ENCODE measurements at regions not wholly inside any gene's neighbourhood (a gene's known extent, or its start where the extent isn't known, plus 50 kb on each side); places are given as distances from the start of the nearest gene placed in this dataset.

DNA sequence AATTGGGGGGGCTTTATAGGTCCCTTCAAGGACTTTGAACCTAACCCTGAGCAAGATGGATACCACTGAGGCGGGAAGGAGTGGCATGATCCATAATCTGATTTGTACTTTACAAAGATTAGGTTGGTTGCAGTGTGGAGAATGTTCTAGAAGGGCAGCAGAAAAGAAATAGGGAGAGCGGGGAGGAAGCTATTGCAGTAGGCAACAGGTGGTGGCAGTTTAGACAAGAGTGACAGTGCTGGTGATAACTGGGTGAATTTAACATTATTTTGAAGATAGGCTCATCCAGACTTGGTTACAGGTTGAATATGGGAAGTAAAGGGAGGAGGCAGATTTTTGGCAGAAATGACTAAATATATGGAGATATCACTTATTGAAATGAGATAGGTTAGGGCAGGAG, 179.9 kb upstream of the CADM1 start:
- H3K27me3 ChIP-seq (ENCODE audit: control insufficient read depth in 2 of 2, insufficient read depth in 2 of 2, low read length in 2 of 2), result peaks cover 8 to 21% of the 10 kb centered on the region in 2 donors
- intact Hi-C loops (cut with micrococcal nuclease), result no loop called here
- H2AFZ ChIP-seq (ENCODE audit: insufficient read depth, low read depth, low read length, poor library complexity, severe bottlenecking), result no peak overlapping the region
- Mint-ChIP-seq H3K4me3 (peak overlapping the region in 1 of 2 donors; percentile 0), H3K4me1 (no peaks in the 10 kb centered on the region), H3K27me3 (ENCODE audit: low read depth in 3 of 3) (peaks cover 25 to 40% (median 34%) of the 10 kb centered on the region in 3 donors), H3K36me3 (no peaks in the 10 kb centered on the region), H3K9me3 (peaks cover 0 to 8% (median 3%) of the 10 kb centered on the region in 7 donors), H3K27ac (no peak overlapping the region)
- H3K27ac ChIP-seq (ENCODE audit: low read depth in 1 of 2, low read length in 2 of 2), result no peak overlapping the region
- no peaks in the 10 kb centered on the region for H4K20me1 ChIP-seq (ENCODE audit: insufficient read depth, low read length)
- TF ChIP-seq, protein P1, sequence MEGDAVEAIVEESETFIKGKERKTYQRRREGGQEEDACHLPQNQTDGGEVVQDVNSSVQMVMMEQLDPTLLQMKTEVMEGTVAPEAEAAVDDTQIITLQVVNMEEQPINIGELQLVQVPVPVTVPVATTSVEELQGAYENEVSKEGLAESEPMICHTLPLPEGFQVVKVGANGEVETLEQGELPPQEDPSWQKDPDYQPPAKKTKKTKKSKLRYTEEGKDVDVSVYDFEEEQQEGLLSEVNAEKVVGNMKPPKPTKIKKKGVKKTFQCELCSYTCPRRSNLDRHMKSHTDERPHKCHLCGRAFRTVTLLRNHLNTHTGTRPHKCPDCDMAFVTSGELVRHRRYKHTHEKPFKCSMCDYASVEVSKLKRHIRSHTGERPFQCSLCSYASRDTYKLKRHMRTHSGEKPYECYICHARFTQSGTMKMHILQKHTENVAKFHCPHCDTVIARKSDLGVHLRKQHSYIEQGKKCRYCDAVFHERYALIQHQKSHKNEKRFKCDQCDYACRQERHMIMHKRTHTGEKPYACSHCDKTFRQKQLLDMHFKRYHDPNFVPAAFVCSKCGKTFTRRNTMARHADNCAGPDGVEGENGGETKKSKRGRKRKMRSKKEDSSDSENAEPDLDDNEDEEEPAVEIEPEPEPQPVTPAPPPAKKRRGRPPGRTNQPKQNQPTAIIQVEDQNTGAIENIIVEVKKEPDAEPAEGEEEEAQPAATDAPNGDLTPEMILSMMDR (IDR thresholded peaks at IDR 0.05), result no peak
- H3K4me2 ChIP-seq (replicated peaks; ENCODE audit: extremely low read depth, low read length, poor library complexity, severe bottlenecking), result no peak overlapping the region
- no peak overlapping the region for H3K9ac ChIP-seq (ENCODE audit: insufficient read depth, low read length, poor library complexity, severe bottlenecking)
- no peaks in the 10 kb centered on the region for H3K36me3 ChIP-seq (replicated peaks in 1 of 2; ENCODE audit: control insufficient read depth in 1 of 2, insufficient read depth in 2 of 2, low read length in 2 of 2)
- H3K79me2 ChIP-seq (ENCODE audit: insufficient read depth, low read length), result no peaks in the 10 kb centered on the region
- H3K4me1 ChIP-seq (ENCODE audit: control insufficient read depth in 1 of 2, insufficient read depth in 2 of 2, low read length in 2 of 2), result no peaks in the 10 kb centered on the region
- H3K9me3 ChIP-seq (replicated peaks in 1 of 2; ENCODE audit: control insufficient read depth in 1 of 2, insufficient read depth in 1 of 2, low read length in 2 of 2), result no peaks in the 10 kb centered on the region
- no peak overlapping the region for H3K4me3 ChIP-seq (replicated peaks in 1 of 3; ENCODE audit: low read depth in 2 of 3, low read length in 3 of 3)
- DNase-seq, result no peak
- WGBS (ENCODE audit: insufficient coverage), result 84% methylated on average over 2 of the region's 2 CpGs

DNA sequence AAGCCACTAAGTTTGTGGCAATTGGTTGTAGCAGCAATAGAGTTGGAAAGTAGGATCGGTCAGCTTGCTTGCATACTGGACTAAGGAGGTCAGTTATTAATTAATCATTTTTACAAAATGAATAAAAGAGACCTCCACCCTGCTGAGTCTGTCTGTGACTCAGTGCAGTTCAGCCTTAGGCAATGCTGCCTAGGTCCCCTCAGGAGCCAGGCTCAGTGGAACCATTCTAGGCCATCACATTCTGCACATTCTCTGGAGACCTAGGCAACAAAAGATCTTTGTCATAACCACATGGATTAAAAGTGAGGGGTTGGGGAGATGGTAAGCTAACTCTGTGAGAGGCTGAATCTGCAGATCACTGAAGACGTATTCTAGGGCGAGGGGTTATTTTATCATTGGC, 178.7 kb upstream of the CADM1 start:
- no peak overlapping the region for H3K27ac Mint-ChIP-seq
- no peak overlapping the region for H3K9ac ChIP-seq (ENCODE audit: insufficient read depth, low read length, poor library complexity, severe bottlenecking)
- no peaks in the 10 kb centered on the region for H3K79me2 ChIP-seq (ENCODE audit: insufficient read depth, low read length)
- H3K9me3 ChIP-seq (replicated peaks in 1 of 2; ENCODE audit: control insufficient read depth in 1 of 2, insufficient read depth in 1 of 2, low read length in 2 of 2), result no peaks in the 10 kb centered on the region
- H3K27me3 Mint-ChIP-seq (ENCODE audit: low read depth in 3 of 3), result peaks cover 20 to 30% (median 23%) of the 10 kb centered on the region in 3 donors
- no peak for DNase-seq
- no peaks in the 10 kb centered on the region for H3K4me1 Mint-ChIP-seq
- TF ChIP-seq, protein P1 (IDR thresholded peaks at IDR 0.05), result no peak
- H2AFZ ChIP-seq (ENCODE audit: insufficient read depth, low read depth, low read length, poor library complexity, severe bottlenecking), result no peak overlapping the region
- intact Hi-C loops (cut with micrococcal nuclease), result no loop called here
- H3K4me3 Mint-ChIP-seq, result no peak overlapping the region
- no peak overlapping the region for H3K4me2 ChIP-seq (replicated peaks; ENCODE audit: extremely low read depth, low read length, poor library complexity, severe bottlenecking)
- no peak overlapping the region for H3K27ac ChIP-seq (ENCODE audit: low read depth in 1 of 2, low read length in 2 of 2)
- H3K4me1 ChIP-seq (ENCODE audit: control insufficient read depth in 1 of 2, insufficient read depth in 2 of 2, low read length in 2 of 2), result no peaks in the 10 kb centered on the region
- peaks cover 0 to 8% (median 3%) of the 10 kb centered on the region in 7 donors for H3K9me3 Mint-ChIP-seq
- no peaks in the 10 kb centered on the region for H3K36me3 ChIP-seq (replicated peaks in 1 of 2; ENCODE audit: control insufficient read depth in 1 of 2, insufficient read depth in 2 of 2, low read length in 2 of 2)
- no peaks in the 10 kb centered on the region for H4K20me1 ChIP-seq (ENCODE audit: insufficient read depth, low read length)
- no peak overlapping the region for H3K4me3 ChIP-seq (replicated peaks in 1 of 3; ENCODE audit: low read depth in 2 of 3, low read length in 3 of 3)
- 75% methylated on average over 2 of the region's 3 CpGs for WGBS (ENCODE audit: insufficient coverage)
- H3K36me3 Mint-ChIP-seq, result no peaks in the 10 kb centered on the region
- peaks cover 7 to 13% of the 10 kb centered on the region in 2 donors for H3K27me3 ChIP-seq (ENCODE audit: control insufficient read depth in 2 of 2, insufficient read depth in 2 of 2, low read length in 2 of 2)

All from CD14-positive monocyte (primary cell).